Stimulated activated CD8-positive, alpha-beta memory T cell treated with anti-CD3 and anti-CD28 coated beads, Interleukin-4, amount 100 ng/mL, for 1 hour (primary cell): ENCODE measurements at regions not wholly inside any gene's neighbourhood (a gene's known extent, or its start where the extent isn't known, plus 50 kb on each side); places are given as distances from the start of the nearest gene placed in this dataset.
"Not testable (repeated sequence)": the region's sequence is repeated elsewhere in the genome, so short reads cannot be mapped to it uniquely, and the experiment has no call there.

ENCODE experiments used
- DNase-seq, 2 donors: peaks; one replicate each; pipeline ENCODE4 v3.0.0-alpha.2; 2020; ENCODE audit warnings: low read depth in 2 of 2, low spot score in 1 of 2

- no peak for DNase-seq
Measured at GRCh38 chr21:15455819-15456462, 273.8 kb upstream of the USP25 start.

- no peak for DNase-seq
Measured at GRCh38 chr21:15457965-15458364, 271.8 kb upstream of the USP25 start.

- DNase-seq = no peak
Measured at GRCh38 chr21:15462092-15462491, 267.7 kb upstream of the USP25 start.

GRCh38 chr21:15466329-15466728 is 263.5 kb upstream of the USP25 start:
- no peak for DNase-seq

GRCh38 chr21:15468368-15468767 is 261.4 kb upstream of the USP25 start:
- DNase-seq = no peak

- no peak for DNase-seq
Measured at GRCh38 chr21:15472108-15473040, 257.4 kb upstream of the USP25 start.

- not testable (repeated sequence) for DNase-seq
Measured at GRCh38 chr21:15477773-15478172, 252.0 kb upstream of the USP25 start.

GRCh38 chr21:15480160-15480559 is 249.6 kb upstream of the USP25 start:
- DNase-seq = no peak

- DNase-seq = peak; percentile 38 to 62
Measured at GRCh38 chr21:15483138-15483780, 246.5 kb upstream of the USP25 start.

GRCh38 chr21:15486460-15487195 is 243.2 kb upstream of the USP25 start:
- no peak for DNase-seq

GRCh38 chr21:15487196-15487550 is 242.6 kb upstream of the USP25 start:
- no peak for DNase-seq

- DNase-seq = no peak
Measured at GRCh38 chr21:15491100-15491499, 238.7 kb upstream of the USP25 start.

- no peak for DNase-seq
Measured at GRCh38 chr21:15493646-15494045, 236.1 kb upstream of the USP25 start.

GRCh38 chr21:15494481-15494880 is 235.3 kb upstream of the USP25 start:
- DNase-seq = no peak

- DNase-seq = no peak
Measured at GRCh38 chr21:15495965-15496364, 233.8 kb upstream of the USP25 start.

- no peak for DNase-seq
Measured at GRCh38 chr21:15496911-15497310, 232.9 kb upstream of the USP25 start.

GRCh38 chr21:15498455-15498854 is 231.3 kb upstream of the USP25 start:
- no peak for DNase-seq

GRCh38 chr21:15506086-15506485 is 223.7 kb upstream of the USP25 start:
- no peak for DNase-seq

- DNase-seq = no peak
Measured at GRCh38 chr21:15508554-15508953, 221.2 kb upstream of the USP25 start.

GRCh38 chr21:15514073-15514946 is 215.5 kb upstream of the USP25 start:
- DNase-seq = peak; percentile 13 to 18
